Fibroblast of lung (primary cell): ENCODE measurements at regions not wholly inside any gene's neighbourhood (a gene's known extent, or its start where the extent isn't known, plus 50 kb on each side); places are given as distances from the start of the nearest gene placed in this dataset.

Source experiments
- EZH2 ChIP-seq: IDR thresholded peaks from 2 replicates; pipeline ENCODE4 v1.5.1; 2012; ENCODE audit warnings: low read length, control low read depth, mild to moderate bottlenecking; ENCODE audit errors: missing control alignments
- TF ChIP-seq, protein P1 (sequence below), 2 donors: IDR thresholded peaks in 1 of 2; conservative IDR thresholded peaks in 1 of 2; 1 replicate in 1 of 2; 2 replicates in 1 of 2; pipeline ENCODE4 v1.5.1; 2011 to 2012; ENCODE audit warnings: low read length in 2 of 2, control low read depth in 1 of 2, inconsistent platforms in 1 of 2, low read depth in 1 of 2, mild to moderate bottlenecking in 1 of 2

DNA sequence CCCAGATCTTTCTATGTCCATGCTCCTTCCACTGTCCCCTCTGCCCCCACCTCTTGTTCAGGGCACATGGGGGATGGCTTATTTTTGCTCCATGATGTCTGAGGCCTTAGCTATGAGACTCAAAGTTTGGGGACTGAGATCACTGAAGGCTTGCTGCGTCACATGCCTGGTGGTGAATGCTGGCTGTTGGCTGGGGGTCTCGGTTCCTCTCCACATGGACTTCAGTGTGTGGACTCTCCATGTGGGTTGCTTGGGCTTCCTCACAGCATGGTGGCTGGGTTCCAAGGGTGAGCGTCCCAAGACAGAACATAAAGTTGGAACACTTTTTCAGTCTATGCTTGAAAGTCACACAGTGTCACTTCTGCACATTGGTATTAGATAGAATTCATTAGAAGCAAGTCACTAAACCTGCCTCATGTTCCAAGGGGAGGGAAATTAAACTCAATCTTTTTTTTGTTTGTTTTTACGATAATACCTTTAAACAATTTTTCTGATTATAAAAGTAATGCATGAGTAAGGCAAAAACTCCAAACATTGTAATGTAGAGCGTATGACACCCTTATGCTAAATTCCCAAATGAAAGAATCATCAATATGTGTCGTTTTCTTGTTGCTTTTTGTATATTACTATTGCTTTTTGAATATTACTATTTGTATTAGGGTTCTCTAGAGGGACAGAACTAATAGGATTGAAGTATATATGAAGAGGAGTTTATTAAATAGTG is 111.7 kb downstream of the MYCN start:
- TF ChIP-seq, protein P1, sequence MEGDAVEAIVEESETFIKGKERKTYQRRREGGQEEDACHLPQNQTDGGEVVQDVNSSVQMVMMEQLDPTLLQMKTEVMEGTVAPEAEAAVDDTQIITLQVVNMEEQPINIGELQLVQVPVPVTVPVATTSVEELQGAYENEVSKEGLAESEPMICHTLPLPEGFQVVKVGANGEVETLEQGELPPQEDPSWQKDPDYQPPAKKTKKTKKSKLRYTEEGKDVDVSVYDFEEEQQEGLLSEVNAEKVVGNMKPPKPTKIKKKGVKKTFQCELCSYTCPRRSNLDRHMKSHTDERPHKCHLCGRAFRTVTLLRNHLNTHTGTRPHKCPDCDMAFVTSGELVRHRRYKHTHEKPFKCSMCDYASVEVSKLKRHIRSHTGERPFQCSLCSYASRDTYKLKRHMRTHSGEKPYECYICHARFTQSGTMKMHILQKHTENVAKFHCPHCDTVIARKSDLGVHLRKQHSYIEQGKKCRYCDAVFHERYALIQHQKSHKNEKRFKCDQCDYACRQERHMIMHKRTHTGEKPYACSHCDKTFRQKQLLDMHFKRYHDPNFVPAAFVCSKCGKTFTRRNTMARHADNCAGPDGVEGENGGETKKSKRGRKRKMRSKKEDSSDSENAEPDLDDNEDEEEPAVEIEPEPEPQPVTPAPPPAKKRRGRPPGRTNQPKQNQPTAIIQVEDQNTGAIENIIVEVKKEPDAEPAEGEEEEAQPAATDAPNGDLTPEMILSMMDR (conservative IDR thresholded peaks at IDR 0.05 in 1 of 2, IDR thresholded peaks at IDR 0.05 in 1 of 2; ENCODE audit: low read depth in 1 of 2, low read length in 2 of 2): no peak
- no peak for TF ChIP-seq EZH2
